ENCODE measurements at regions not wholly inside any gene's neighbourhood (a gene's known extent, or its start where the extent isn't known, plus 50 kb on each side); places are given as distances from the start of the nearest gene placed in this dataset.

- no peak for DNase-seq (ENCODE audit: low spot score)
- TF ChIP-seq CTCF (conservative IDR thresholded peaks at IDR 0.05; ENCODE audit: low read depth): no peak
- POLR2A ChIA-PET (ENCODE audit: low non-redundant PET): no interaction called here
- H3K27ac ChIP-seq: no peak overlapping the region
- CTCF ChIA-PET: no interaction called here
These were observed 101.9 kb downstream of the RGS21 start for GRCh38 chr1:192418552-192419285.

DNA sequence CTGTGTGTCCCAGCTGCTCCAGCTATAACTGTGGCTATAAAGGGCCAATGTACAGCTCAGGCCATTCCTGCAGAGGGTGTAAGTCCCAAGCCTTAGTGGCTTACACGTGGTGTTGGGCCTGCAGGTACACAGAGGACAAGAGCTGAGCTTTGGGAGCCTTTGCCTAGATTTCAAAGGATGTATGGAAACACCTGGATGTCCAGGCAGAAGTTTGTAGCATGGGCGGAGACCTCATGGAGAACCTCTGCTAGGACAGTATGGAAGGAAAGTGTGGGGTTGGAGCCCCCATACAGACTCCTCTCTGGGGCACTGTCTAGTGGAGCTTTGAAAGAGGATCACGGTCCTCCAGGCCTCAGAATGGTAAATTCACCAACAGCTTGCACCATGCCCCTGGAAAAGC, 113.9 kb downstream of the RGS21 start:
- CTCF ChIA-PET: no interaction called here
- POLR2A ChIA-PET (ENCODE audit: low non-redundant PET): no interaction called here
- DNase-seq (ENCODE audit: low spot score): no peak
- TF ChIP-seq CTCF (conservative IDR thresholded peaks at IDR 0.05; ENCODE audit: low read depth): no peak
- H3K27ac ChIP-seq: no peak overlapping the region

DNA sequence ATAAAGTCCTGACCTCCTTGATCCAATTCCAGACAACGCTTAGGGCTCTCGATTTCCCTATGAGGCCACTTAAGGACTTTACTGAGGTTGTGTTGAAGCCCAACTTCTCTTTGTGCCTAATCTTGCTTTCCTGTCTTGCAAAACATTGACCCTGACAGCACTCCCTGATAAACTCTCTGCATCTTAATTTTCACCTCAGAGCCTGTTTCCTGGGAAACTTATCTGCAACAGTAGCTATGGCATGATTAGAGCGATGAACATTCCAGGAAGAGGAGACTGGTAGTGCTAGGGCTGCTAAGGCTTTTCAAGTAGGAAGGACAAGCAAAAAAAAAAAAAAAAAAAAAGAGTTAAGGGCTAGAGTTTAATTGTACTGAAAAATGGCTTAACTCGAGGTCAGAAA, 118.9 kb downstream of the RGS21 start:
- ChIA-PET POLR2A (ENCODE audit: low non-redundant PET) (no interaction called here), CTCF (no interaction called here)
- no peak for DNase-seq (ENCODE audit: low spot score)
- no peak overlapping the region for H3K27ac ChIP-seq
- TF ChIP-seq CTCF (conservative IDR thresholded peaks at IDR 0.05; ENCODE audit: low read depth): no peak

- DNase-seq (ENCODE audit: low spot score): no peak
- no peak for TF ChIP-seq CTCF (conservative IDR thresholded peaks at IDR 0.05; ENCODE audit: low read depth)
- POLR2A ChIA-PET (ENCODE audit: low non-redundant PET): no interaction called here
- H3K27ac ChIP-seq: no peak overlapping the region
- CTCF ChIA-PET: no interaction called here
These were observed 119.8 kb downstream of the RGS21 start for GRCh38 chr1:192436441-192437078.

- no peak for TF ChIP-seq CTCF (conservative IDR thresholded peaks at IDR 0.05; ENCODE audit: low read depth)
- no peak overlapping the region for H3K27ac ChIP-seq
- ChIA-PET POLR2A (ENCODE audit: low non-redundant PET) (no interaction called here), CTCF (interaction anchor here (0.6 kb wide), 1 partner anchor 36 kb away, joined by 4 read pairs; no protein-coding TSS in a partner anchor)
- no peak for DNase-seq (ENCODE audit: low spot score)
These were observed 121.9 kb downstream of the RGS21 start for GRCh38 chr1:192438737-192439136.

- POLR2A ChIA-PET (ENCODE audit: low non-redundant PET): no interaction called here
- H3K27ac ChIP-seq: no peak overlapping the region
- TF ChIP-seq CTCF (conservative IDR thresholded peaks at IDR 0.05; ENCODE audit: low read depth): no peak
- CTCF ChIA-PET: interaction anchor here (0.6 kb wide), 1 partner anchor 35 kb away, joined by 4 read pairs; no protein-coding TSS in a partner anchor
- peak; percentile 79 for DNase-seq (ENCODE audit: low spot score)
These were observed 122.7 kb downstream of the RGS21 start for GRCh38 chr1:192439373-192440025.

All from RWPE1 (cell line).